ENCODE measurements at regions not wholly inside any gene's neighbourhood (a gene's known extent, or its start where the extent isn't known, plus 50 kb on each side); places are given as distances from the start of the nearest gene placed in this dataset.

DNA sequence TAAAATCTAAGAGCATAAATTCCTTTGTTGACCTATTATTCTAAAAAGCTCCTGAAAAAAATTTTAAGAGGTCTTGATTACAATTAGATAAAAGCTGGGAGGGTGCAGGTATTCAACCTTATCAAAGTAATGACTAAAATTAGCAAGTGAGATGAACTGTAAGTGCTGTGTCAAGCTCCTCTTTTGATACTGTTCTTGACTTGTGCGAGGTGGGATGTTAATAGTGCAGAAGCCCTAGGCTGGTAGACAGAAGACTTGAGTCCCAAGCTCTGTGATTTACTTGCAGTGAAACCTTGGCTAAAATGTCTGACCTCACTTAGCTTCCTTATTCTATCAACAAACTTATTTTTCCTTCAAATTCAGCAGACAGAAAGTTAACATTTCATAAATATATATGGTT, 637.5 kb downstream of the DSC3 start:
- POLR2A ChIA-PET, result no interaction called here
- DNase-seq, result no peak
- Mint-ChIP-seq H3K4me3 (no peak overlapping the region), H3K9me3 (peaks cover 10% of the 10 kb centered on the region), H3K27ac (no peak overlapping the region), H3K27me3 (no peaks in the 10 kb centered on the region), H3K4me1 (no peaks in the 10 kb centered on the region), H3K36me3 (ENCODE audit: low read depth) (no peaks in the 10 kb centered on the region)
- CTCF ChIA-PET, result no interaction called here

GRCh38 chr18:30404422-30404821, 638.1 kb downstream of the DSC3 start:
- H3K4me1 Mint-ChIP-seq, result no peaks in the 10 kb centered on the region
- H3K36me3 Mint-ChIP-seq (ENCODE audit: low read depth), result no peaks in the 10 kb centered on the region
- no peak for DNase-seq
- no peaks in the 10 kb centered on the region for H3K27me3 Mint-ChIP-seq
- peaks cover 6% of the 10 kb centered on the region for H3K9me3 Mint-ChIP-seq
- CTCF ChIA-PET, result no interaction called here
- H3K4me3 Mint-ChIP-seq, result no peak overlapping the region
- H3K27ac Mint-ChIP-seq, result no peak overlapping the region
- POLR2A ChIA-PET, result no interaction called here

- Mint-ChIP-seq H3K27ac (no peak overlapping the region), H3K27me3 (no peaks in the 10 kb centered on the region), H3K4me3 (no peak overlapping the region), H3K36me3 (ENCODE audit: low read depth) (no peaks in the 10 kb centered on the region), H3K4me1 (no peaks in the 10 kb centered on the region), H3K9me3 (peaks cover 4% of the 10 kb centered on the region)
- ChIA-PET CTCF (no interaction called here), POLR2A (no interaction called here)
- no peak for DNase-seq
Measured at GRCh38 chr18:30403278-30403677, 639.3 kb downstream of the DSC3 start.

- no peak for DNase-seq
- H3K4me3 Mint-ChIP-seq, result no peak overlapping the region
- no peaks in the 10 kb centered on the region for H3K27me3 Mint-ChIP-seq
- H3K4me1 Mint-ChIP-seq, result no peaks in the 10 kb centered on the region
- ChIA-PET POLR2A (no interaction called here), CTCF (no interaction called here)
- H3K9me3 Mint-ChIP-seq, result no peaks in the 10 kb centered on the region
- no peaks in the 10 kb centered on the region for H3K36me3 Mint-ChIP-seq (ENCODE audit: low read depth)
- H3K27ac Mint-ChIP-seq, result no peak overlapping the region
Measured at GRCh38 chr18:30387401-30387800, 655.1 kb downstream of the DSC3 start.

- Mint-ChIP-seq H3K9me3 (peaks cover 2% of the 10 kb centered on the region), H3K27me3 (no peaks in the 10 kb centered on the region), H3K36me3 (ENCODE audit: low read depth) (no peaks in the 10 kb centered on the region), H3K27ac (no peak overlapping the region), H3K4me1 (no peaks in the 10 kb centered on the region), H3K4me3 (no peak overlapping the region)
- ChIA-PET CTCF (no interaction called here), POLR2A (no interaction called here)
- no peak for DNase-seq
Measured at GRCh38 chr18:30386624-30387023, 655.9 kb downstream of the DSC3 start.

GRCh38 chr18:30385684-30386083, 656.9 kb downstream of the DSC3 start:
- no peak overlapping the region for H3K27ac Mint-ChIP-seq
- ChIA-PET CTCF (interaction anchor here (0.6 kb wide), 1 partner anchor 14 kb away, joined by 3 read pairs; no protein-coding TSS in a partner anchor), POLR2A (no interaction called here)
- H3K4me1 Mint-ChIP-seq, result no peaks in the 10 kb centered on the region
- no peak for DNase-seq
- H3K27me3 Mint-ChIP-seq, result no peaks in the 10 kb centered on the region
- no peaks in the 10 kb centered on the region for H3K36me3 Mint-ChIP-seq (ENCODE audit: low read depth)
- peaks cover 2% of the 10 kb centered on the region for H3K9me3 Mint-ChIP-seq
- no peak overlapping the region for H3K4me3 Mint-ChIP-seq

DNA sequence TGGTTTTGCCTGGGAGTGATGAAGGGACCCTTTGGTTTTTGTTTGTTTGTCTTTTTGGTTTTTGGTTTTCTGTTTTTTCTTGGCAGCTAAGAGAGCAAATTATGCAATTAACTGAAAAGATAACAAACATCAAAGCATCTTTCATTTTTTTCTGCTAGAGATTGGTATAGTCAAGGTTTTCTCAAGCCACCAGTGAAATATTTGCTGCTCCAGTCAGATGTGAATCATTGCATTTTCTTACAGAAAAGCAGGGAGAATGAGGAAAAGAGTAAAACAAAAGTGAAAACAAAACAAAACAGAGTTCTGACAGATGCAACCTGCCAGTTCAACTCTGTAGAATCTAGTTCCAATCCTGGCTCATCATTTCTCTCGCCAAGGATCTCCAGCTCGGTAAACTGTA, 660.7 kb downstream of the DSC3 start:
- Mint-ChIP-seq H3K36me3 (ENCODE audit: low read depth) (no peaks in the 10 kb centered on the region), H3K9me3 (peaks cover 6% of the 10 kb centered on the region), H3K27ac (no peak overlapping the region), H3K4me1 (no peaks in the 10 kb centered on the region), H3K4me3 (no peak overlapping the region), H3K27me3 (no peaks in the 10 kb centered on the region)
- ChIA-PET POLR2A (no interaction called here), CTCF (interaction anchor here (1.1 kb wide), 1 partner anchor 17 kb away, joined by 4 read pairs; no protein-coding TSS in a partner anchor)
- no peak for DNase-seq

- CTCF ChIA-PET, result no interaction called here
- DNase-seq, result no peak
- no peaks in the 10 kb centered on the region for H3K36me3 Mint-ChIP-seq (ENCODE audit: low read depth)
Measured at GRCh38 chr18:30378097-30378496, 664.4 kb downstream of the DSC3 start.

GRCh38 chr18:30376515-30376914, 666.0 kb downstream of the DSC3 start:
- Mint-ChIP-seq H3K4me3 (no peak overlapping the region), H3K36me3 (ENCODE audit: low read depth) (no peaks in the 10 kb centered on the region), H3K4me1 (no peaks in the 10 kb centered on the region), H3K27me3 (no peaks in the 10 kb centered on the region), H3K9me3 (peaks cover 6% of the 10 kb centered on the region), H3K27ac (no peak overlapping the region)
- CTCF ChIA-PET, result no interaction called here
- POLR2A ChIA-PET, result no interaction called here
- no peak for DNase-seq

More at GRCh38 chr18:30378097-30378496, 664.4 kb downstream of the DSC3 start:
- Mint-ChIP-seq H3K27me3 (no peaks in the 10 kb centered on the region), H3K4me3 (no peak overlapping the region), H3K27ac (no peak overlapping the region), H3K4me1 (no peaks in the 10 kb centered on the region), H3K9me3 (peaks cover 8% of the 10 kb centered on the region)
- POLR2A ChIA-PET, result no interaction called here

GRCh38 chr18:30361864-30362540, 680.5 kb downstream of the DSC3 start:
- CTCF ChIA-PET, result no interaction called here
- no peaks in the 10 kb centered on the region for H3K9me3 Mint-ChIP-seq
- DNase-seq, result no peak
- POLR2A ChIA-PET, result no interaction called here
- no peaks in the 10 kb centered on the region for H3K27me3 Mint-ChIP-seq
- H3K4me3 Mint-ChIP-seq, result no peak overlapping the region
- no peaks in the 10 kb centered on the region for H3K36me3 Mint-ChIP-seq (ENCODE audit: low read depth)
- no peak overlapping the region for H3K27ac Mint-ChIP-seq
- no peaks in the 10 kb centered on the region for H3K4me1 Mint-ChIP-seq

GRCh38 chr18:30359521-30359920, 683.0 kb downstream of the DSC3 start:
- ChIA-PET POLR2A (no interaction called here), CTCF (no interaction called here)
- no peaks in the 10 kb centered on the region for H3K4me1 Mint-ChIP-seq
- no peak overlapping the region for H3K27ac Mint-ChIP-seq
- H3K9me3 Mint-ChIP-seq, result no peaks in the 10 kb centered on the region
- no peak for DNase-seq
- H3K27me3 Mint-ChIP-seq, result no peaks in the 10 kb centered on the region
- no peak overlapping the region for H3K4me3 Mint-ChIP-seq
- H3K36me3 Mint-ChIP-seq (ENCODE audit: low read depth), result no peaks in the 10 kb centered on the region

GRCh38 chr18:30358555-30358954, 684.0 kb downstream of the DSC3 start:
- H3K4me3 Mint-ChIP-seq, result no peak overlapping the region
- ChIA-PET CTCF (no interaction called here), POLR2A (no interaction called here)
- no peaks in the 10 kb centered on the region for H3K4me1 Mint-ChIP-seq
- no peak for DNase-seq
- no peaks in the 10 kb centered on the region for H3K9me3 Mint-ChIP-seq
- no peaks in the 10 kb centered on the region for H3K27me3 Mint-ChIP-seq
- no peak overlapping the region for H3K27ac Mint-ChIP-seq
- H3K36me3 Mint-ChIP-seq (ENCODE audit: low read depth), result no peaks in the 10 kb centered on the region

- Mint-ChIP-seq H3K27ac (no peak overlapping the region), H3K27me3 (no peaks in the 10 kb centered on the region), H3K36me3 (ENCODE audit: low read depth) (no peaks in the 10 kb centered on the region), H3K4me3 (no peak overlapping the region), H3K4me1 (no peaks in the 10 kb centered on the region), H3K9me3 (no peaks in the 10 kb centered on the region)
- CTCF ChIA-PET, result no interaction called here
- POLR2A ChIA-PET, result no interaction called here
- no peak for DNase-seq
Measured at GRCh38 chr18:30352551-30353168, 689.9 kb downstream of the DSC3 start.

DNA sequence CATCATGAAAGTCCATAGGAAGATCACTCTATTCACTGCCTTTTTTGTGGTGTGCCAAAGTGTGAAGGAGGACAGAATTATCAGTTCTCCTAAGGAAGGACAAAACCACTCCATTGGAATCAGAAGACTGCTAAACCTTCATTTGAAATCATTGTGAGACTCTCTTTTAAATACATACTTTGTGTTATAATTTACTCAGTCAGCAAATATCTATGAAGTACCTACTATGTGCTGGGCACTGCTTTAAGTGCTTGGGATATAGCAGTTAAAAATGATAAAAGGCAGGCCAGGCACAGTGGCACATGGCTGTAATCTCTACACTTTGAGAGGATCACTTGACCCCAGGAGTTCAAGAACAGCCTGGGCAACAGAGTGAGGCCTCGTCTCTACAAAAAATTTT, 692.3 kb downstream of the DSC3 start:
- H3K27ac Mint-ChIP-seq, result no peak overlapping the region

More for the DNA sequence above, 692.3 kb downstream of the DSC3 start:
- Mint-ChIP-seq H3K27me3 (no peaks in the 10 kb centered on the region), H3K4me3 (no peak overlapping the region), H3K9me3 (peaks cover 2% of the 10 kb centered on the region), H3K36me3 (ENCODE audit: low read depth) (no peaks in the 10 kb centered on the region), H3K4me1 (no peaks in the 10 kb centered on the region)
- no peak for DNase-seq
- ChIA-PET CTCF (no interaction called here), POLR2A (no interaction called here)

Data from activated CD4-positive, alpha-beta T cell treated with anti-CD3 and anti-CD28 coated beads, Interleukin-2, amount 10 ng/mL, durations not matched to agents 7 days and 5 days (primary cell).